HL-60 (cell line): ENCODE measurements at regions not wholly inside any gene's neighbourhood (a gene's known extent, or its start where the extent isn't known, plus 50 kb on each side); places are given as distances from the start of the nearest gene placed in this dataset.

Experiments used
- DNase-seq, 2 experiments: peaks; one replicate each; pipeline ENCODE4 v3.0.0-alpha.2; 2010 to 2020; ENCODE audit warnings: low read depth in 1 of 2, low spot score in 1 of 2
- H3K27ac ChIP-seq: fragments of 250-450 bp; sonication (Bioruptor Pico); replicated peaks from 2 replicates; pipeline ENCODE4 v1.5.1; 2020; ENCODE audit warnings: mild to moderate bottlenecking, moderate library complexity
- H3K27me3 ChIP-seq: fragments of 250-450 bp; sonication (Bioruptor Pico); 2 replicates; pipeline ENCODE4 v1.5.1; 2021; ENCODE audit warnings: mild to moderate bottlenecking, moderate library complexity; ENCODE audit not compliant: insufficient read depth, poor library complexity, severe bottlenecking
- H3K4me3 ChIP-seq: replicated peaks from 2 replicates; pipeline ENCODE4 v1.5.1; 2011; ENCODE audit warnings: mild to moderate bottlenecking, control low read depth, low read length; ENCODE audit not compliant: insufficient read depth
- GABPA ChIP-seq: IDR thresholded peaks from 2 replicates; pipeline ENCODE4 v1.6.1; 2012; ENCODE audit warnings: low read depth
- POLR2AphosphoS5 ChIP-seq: IDR thresholded peaks from 2 replicates; pipeline ENCODE4 v1.6.1; 2012; ENCODE audit warnings: low read depth
- SPI1 ChIP-seq: IDR thresholded peaks from 2 replicates; pipeline ENCODE4 v1.6.1; 2012; ENCODE audit warnings: low read depth, mild to moderate bottlenecking, borderline replicate concordance
- TF ChIP-seq, protein P1 (sequence below): IDR thresholded peaks from 2 replicates; pipeline ENCODE4 v1.6.1; 2012; ENCODE audit warnings: low read depth; ENCODE audit not compliant: insufficient replicate concordance
- TF ChIP-seq, protein P2 (sequence below): IDR thresholded peaks from one replicate; pipeline ENCODE4 v1.5.1; 2011; ENCODE audit warnings: low read length, control low read depth, inconsistent platforms; ENCODE audit not compliant: insufficient read depth

DNA sequence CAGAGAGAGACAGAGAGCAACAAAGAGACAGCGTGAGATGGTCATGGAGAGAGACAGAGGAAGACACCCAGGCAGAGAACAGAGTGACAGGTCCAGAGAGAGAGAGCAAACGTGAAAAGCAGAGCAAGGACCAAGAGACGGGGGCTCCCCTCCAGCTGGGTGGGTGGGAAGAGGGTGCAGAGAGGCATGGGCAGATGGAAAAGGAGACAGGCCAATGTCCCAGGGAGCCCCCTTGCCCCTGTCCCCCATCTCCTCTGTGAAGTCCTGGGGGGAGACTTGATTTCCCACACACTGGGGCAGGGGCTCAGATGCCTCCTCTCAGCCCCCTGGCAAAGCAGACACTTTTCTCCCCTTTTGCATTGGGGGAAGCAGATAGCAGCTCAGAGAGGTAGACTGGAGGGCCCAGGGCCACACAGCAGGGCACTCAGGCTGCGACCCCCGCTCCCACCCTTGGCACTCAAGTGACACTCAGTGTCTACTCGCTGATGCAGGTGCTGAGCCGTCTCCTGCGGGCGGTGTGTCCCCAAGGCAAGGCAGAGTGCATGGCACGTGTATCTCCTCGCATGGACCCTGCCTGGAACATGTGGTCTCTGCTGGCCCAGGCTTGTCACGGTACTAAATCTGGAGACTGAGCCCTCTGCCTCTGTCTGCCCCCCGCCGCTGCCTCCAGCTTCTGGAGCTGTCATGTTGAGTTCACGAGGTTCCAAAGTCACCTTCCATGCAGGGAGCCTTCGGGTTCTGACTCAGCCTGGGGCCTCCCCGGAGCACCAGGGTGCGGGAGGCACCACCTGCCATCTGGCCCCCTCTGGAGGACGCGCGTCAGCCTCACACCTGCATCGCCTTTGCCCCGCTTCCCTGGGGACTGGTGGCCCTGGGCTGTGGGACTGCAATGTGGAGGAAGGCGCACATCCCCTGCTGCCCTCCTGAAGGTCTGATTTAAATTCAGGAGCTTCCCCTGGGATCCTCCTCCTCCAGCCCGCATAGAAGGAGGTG, 215.9 kb upstream of the GSE1 start:
- no peak for DNase-seq
- Histone ChIP-seq H3K4me3 (no peak overlapping the region), H3K27ac (no peak overlapping the region), H3K27me3 (peaks cover 2% of the 10 kb centered on the region)
- TF ChIP-seq POLR2AphosphoS5 (no peak), SPI1 (no peak), GABPA (no peak)
- TF ChIP-seq, protein P1, sequence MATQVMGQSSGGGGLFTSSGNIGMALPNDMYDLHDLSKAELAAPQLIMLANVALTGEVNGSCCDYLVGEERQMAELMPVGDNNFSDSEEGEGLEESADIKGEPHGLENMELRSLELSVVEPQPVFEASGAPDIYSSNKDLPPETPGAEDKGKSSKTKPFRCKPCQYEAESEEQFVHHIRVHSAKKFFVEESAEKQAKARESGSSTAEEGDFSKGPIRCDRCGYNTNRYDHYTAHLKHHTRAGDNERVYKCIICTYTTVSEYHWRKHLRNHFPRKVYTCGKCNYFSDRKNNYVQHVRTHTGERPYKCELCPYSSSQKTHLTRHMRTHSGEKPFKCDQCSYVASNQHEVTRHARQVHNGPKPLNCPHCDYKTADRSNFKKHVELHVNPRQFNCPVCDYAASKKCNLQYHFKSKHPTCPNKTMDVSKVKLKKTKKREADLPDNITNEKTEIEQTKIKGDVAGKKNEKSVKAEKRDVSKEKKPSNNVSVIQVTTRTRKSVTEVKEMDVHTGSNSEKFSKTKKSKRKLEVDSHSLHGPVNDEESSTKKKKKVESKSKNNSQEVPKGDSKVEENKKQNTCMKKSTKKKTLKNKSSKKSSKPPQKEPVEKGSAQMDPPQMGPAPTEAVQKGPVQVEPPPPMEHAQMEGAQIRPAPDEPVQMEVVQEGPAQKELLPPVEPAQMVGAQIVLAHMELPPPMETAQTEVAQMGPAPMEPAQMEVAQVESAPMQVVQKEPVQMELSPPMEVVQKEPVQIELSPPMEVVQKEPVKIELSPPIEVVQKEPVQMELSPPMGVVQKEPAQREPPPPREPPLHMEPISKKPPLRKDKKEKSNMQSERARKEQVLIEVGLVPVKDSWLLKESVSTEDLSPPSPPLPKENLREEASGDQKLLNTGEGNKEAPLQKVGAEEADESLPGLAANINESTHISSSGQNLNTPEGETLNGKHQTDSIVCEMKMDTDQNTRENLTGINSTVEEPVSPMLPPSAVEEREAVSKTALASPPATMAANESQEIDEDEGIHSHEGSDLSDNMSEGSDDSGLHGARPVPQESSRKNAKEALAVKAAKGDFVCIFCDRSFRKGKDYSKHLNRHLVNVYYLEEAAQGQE: no peak
- TF ChIP-seq, protein P2, sequence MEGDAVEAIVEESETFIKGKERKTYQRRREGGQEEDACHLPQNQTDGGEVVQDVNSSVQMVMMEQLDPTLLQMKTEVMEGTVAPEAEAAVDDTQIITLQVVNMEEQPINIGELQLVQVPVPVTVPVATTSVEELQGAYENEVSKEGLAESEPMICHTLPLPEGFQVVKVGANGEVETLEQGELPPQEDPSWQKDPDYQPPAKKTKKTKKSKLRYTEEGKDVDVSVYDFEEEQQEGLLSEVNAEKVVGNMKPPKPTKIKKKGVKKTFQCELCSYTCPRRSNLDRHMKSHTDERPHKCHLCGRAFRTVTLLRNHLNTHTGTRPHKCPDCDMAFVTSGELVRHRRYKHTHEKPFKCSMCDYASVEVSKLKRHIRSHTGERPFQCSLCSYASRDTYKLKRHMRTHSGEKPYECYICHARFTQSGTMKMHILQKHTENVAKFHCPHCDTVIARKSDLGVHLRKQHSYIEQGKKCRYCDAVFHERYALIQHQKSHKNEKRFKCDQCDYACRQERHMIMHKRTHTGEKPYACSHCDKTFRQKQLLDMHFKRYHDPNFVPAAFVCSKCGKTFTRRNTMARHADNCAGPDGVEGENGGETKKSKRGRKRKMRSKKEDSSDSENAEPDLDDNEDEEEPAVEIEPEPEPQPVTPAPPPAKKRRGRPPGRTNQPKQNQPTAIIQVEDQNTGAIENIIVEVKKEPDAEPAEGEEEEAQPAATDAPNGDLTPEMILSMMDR: no peak

DNA sequence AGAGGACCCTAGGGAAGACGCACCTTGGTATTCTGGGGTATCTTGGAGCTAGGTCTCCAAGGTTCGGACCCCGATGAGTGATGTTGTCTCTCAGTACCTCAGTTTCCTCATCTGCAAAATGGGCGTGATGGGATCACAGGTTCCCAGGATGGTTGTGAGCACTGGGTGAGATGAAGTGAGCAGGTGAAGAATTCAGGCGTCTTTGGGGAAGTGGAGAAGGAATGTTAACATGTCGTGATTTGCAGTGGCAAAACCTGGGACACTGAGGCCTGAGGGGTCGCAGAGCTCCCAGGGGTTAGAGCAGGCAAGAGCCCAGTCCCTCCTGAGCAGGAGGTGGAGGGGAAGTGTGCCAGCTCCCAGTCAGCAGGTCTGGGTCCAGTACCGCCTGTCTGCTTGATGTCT, 215.1 kb upstream of the GSE1 start:
- Histone ChIP-seq H3K27me3 (peaks cover 2% of the 10 kb centered on the region), H3K27ac (no peak overlapping the region), H3K4me3 (no peak overlapping the region)
- DNase-seq: no peak
- no peak for TF ChIP-seq POLR2AphosphoS5
- no peak for TF ChIP-seq GABPA
- TF ChIP-seq, protein P1: no peak
- TF ChIP-seq, protein P2: no peak
- TF ChIP-seq SPI1: no peak

DNA sequence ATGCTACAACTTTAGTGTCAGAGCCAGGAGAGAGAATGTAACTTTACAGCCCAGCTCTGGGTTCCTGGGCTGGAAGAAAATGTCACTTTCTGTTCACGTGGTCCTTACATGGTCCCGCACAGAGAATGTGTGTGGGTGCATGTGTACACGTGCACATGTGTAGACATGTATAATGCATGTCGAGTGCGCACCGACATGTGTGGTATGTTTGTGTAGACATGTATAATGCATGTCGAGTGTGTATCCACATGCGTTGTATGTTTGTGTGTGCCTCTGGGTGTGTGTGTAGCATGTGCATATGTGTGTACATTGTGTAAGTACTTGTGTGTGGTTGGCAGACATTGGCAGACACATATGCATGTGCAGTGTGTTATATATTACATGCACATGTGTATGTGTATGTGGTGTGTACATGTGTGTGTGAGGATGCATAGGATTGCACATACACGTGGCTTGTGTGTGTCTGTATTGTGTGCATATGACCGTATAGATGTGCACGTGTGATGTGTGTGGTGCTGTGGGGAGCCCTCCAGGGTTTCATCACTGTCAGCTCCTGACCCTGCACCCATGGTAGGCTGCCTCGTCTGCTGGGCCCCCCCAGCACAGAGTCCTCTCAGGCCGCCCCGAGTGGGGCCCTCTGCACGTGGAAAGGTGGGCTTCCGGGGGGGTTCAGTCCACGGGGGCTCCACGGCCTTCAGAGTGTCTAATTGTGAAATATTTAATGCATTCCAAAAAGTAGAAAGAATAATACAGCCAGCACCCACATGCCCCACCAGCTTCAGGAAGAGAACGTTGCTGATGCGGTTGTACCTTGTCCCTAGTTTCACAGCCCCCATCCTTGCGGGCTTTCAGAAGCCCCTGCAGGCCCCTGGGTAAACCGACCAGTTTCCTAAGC, 214.2 kb upstream of the GSE1 start:
- Histone ChIP-seq H3K4me3 (no peak overlapping the region), H3K27ac (no peak overlapping the region)
- DNase-seq: no peak

More for the DNA sequence above, 214.2 kb upstream of the GSE1 start:
- TF ChIP-seq, protein P2: no peak
- TF ChIP-seq GABPA (no peak), SPI1 (no peak), POLR2AphosphoS5 (no peak)
- TF ChIP-seq, protein P1: no peak
- H3K27me3 ChIP-seq: peaks cover 2% of the 10 kb centered on the region
